ENCODE measurements at regions not wholly inside any gene's neighbourhood (a gene's known extent, or its start where the extent isn't known, plus 50 kb on each side); places are given as distances from the start of the nearest gene placed in this dataset.
"Not testable (repeated sequence)": the region's sequence is repeated elsewhere in the genome, so short reads cannot be mapped to it uniquely, and the experiment has no call there.

DNA sequence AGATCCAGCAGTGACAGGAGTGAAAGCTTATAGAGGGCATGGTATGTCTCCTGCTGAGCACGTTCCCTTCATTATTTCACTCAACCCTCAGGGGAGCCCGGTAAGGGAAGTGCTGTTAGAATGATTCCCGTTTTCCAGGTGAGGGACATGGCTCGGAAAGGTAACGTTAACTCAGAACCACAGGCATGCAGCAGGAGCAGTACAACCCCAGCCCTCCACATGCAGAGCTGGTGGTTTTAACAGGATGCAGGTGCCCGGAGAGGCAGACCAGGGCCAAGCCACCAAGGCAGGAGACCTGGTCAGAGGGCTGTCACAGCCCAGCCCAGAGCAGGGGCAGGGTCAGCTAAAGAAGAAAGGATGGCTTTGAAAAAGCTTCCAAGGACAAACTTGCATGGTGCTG lies 268.5 kb downstream of the SH3BP4 start:
- no peak overlapping the region for H3K4me3 Mint-ChIP-seq
- H3K36me3 Mint-ChIP-seq (ENCODE audit: low read depth) = peaks cover 2% of the 10 kb centered on the region
- peaks cover 64% of the 10 kb centered on the region for H3K27me3 Mint-ChIP-seq
- H3K27ac Mint-ChIP-seq = no peak overlapping the region
- ATAC-seq = no peak
- DNase-seq = no peak
- H3K4me1 Mint-ChIP-seq = no peaks in the 10 kb centered on the region
- no peaks in the 10 kb centered on the region for H3K9me3 ChIP-seq (ENCODE audit: control insufficient read depth, low read length, poor library complexity, severe bottlenecking)

DNA sequence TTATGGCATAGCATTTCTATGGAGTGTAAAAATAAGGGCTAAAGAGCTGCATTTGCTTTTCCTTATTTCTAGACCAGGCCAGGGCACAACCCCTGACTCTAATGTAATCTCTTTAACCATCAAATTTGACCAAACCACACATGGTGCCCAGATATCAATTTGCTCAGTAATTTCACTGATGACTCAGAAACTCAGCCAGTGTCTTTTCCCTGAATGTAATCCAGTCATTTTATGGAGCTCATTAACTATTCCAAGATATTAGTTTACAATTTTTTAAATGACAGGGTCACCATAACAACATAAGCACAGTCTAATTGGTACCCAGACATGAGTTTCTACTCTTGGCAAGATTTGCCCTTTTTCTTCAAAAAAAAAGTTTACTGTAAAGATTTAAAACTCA lies 270.8 kb upstream of the AGAP1 start:
- no peaks in the 10 kb centered on the region for H3K4me1 Mint-ChIP-seq
- no peak overlapping the region for H3K27ac Mint-ChIP-seq
- H3K4me3 Mint-ChIP-seq = no peak overlapping the region
- DNase-seq = no peak
- H3K36me3 Mint-ChIP-seq (ENCODE audit: low read depth) = no peaks in the 10 kb centered on the region
- no peak for ATAC-seq
- peaks cover 63% of the 10 kb centered on the region for H3K27me3 Mint-ChIP-seq
- H3K9me3 ChIP-seq (ENCODE audit: control insufficient read depth, low read length, poor library complexity, severe bottlenecking) = no peaks in the 10 kb centered on the region

GRCh38 chr2:235224410-235224809 lies 269.4 kb upstream of the AGAP1 start:
- no peak overlapping the region for H3K4me3 Mint-ChIP-seq
- no peaks in the 10 kb centered on the region for H3K36me3 Mint-ChIP-seq (ENCODE audit: low read depth)
- H3K27me3 Mint-ChIP-seq = peaks cover 60% of the 10 kb centered on the region
- ATAC-seq = no peak
- no peak overlapping the region for H3K27ac Mint-ChIP-seq
- DNase-seq = no peak
- no peaks in the 10 kb centered on the region for H3K9me3 ChIP-seq (ENCODE audit: control insufficient read depth, low read length, poor library complexity, severe bottlenecking)
- H3K4me1 Mint-ChIP-seq = no peaks in the 10 kb centered on the region

DNA sequence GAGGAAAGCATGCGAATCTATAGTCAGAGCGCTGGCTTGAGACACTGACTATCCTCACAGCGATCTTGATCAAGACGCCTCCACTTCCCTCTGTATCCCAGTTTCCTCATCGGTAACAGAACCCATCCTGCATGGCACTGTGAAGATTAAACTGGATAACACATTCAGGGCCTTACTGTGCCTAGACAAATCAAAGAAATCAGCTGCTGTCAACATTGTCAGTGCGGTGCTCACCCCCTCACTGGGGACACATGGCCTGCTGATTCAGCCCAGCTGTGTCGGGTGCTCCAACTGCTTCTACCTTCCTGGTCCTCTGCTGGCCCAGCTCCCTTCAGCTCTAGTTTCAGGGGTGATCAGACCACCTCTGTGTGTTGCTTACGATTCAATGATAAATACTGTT lies 268.6 kb upstream of the AGAP1 start:
- Mint-ChIP-seq H3K36me3 (ENCODE audit: low read depth) (no peaks in the 10 kb centered on the region), H3K27ac (no peak overlapping the region), H3K27me3 (peaks cover 60% of the 10 kb centered on the region), H3K4me1 (no peaks in the 10 kb centered on the region), H3K4me3 (no peak overlapping the region)
- DNase-seq (no peak), ATAC-seq (no peak)
- no peaks in the 10 kb centered on the region for H3K9me3 ChIP-seq (ENCODE audit: control insufficient read depth, low read length, poor library complexity, severe bottlenecking)

GRCh38 chr2:235227590-235227989 lies 266.3 kb upstream of the AGAP1 start:
- no peak overlapping the region for H3K4me3 Mint-ChIP-seq
- no peak for ATAC-seq
- no peak overlapping the region for H3K27ac Mint-ChIP-seq
- no peak for DNase-seq
- peaks cover 74% of the 10 kb centered on the region for H3K27me3 Mint-ChIP-seq
- H3K36me3 Mint-ChIP-seq (ENCODE audit: low read depth) = no peaks in the 10 kb centered on the region
- no peaks in the 10 kb centered on the region for H3K4me1 Mint-ChIP-seq
- H3K9me3 ChIP-seq (ENCODE audit: control insufficient read depth, low read length, poor library complexity, severe bottlenecking) = no peaks in the 10 kb centered on the region

- not testable (repeated sequence) for H3K9me3 ChIP-seq (ENCODE audit: control insufficient read depth, low read length, poor library complexity, severe bottlenecking); H3K36me3 Mint-ChIP-seq (ENCODE audit: low read depth); H3K27ac Mint-ChIP-seq; H3K4me3 Mint-ChIP-seq; H3K4me1 Mint-ChIP-seq; DNase-seq; ATAC-seq
- peaks cover 72% of the 10 kb centered on the region for H3K27me3 Mint-ChIP-seq
These were observed 265.4 kb upstream of the AGAP1 start for GRCh38 chr2:235228422-235228821.

DNA sequence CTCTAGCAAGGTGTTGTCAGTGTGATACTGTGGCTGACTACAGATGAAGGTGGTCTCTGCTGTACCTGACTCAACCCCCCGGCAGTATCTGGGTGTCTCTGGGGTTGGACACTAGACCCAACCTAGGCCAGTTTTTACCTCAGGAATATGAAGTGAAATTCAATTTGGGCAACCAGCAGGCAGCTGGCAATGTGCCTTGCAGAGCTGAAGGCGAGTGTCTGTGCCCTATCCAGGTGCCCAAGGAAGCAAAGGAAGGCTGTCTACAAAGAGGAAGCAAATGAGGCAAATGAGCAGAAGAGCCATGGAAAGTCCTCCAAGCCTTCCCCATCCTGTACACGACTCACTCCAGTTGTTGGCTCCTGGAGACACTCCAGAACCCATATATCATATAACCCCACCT lies 264.6 kb upstream of the AGAP1 start:
- H3K27ac Mint-ChIP-seq = no peak overlapping the region
- no peaks in the 10 kb centered on the region for H3K4me1 Mint-ChIP-seq
- peaks cover 69% of the 10 kb centered on the region for H3K27me3 Mint-ChIP-seq
- DNase-seq (no peak), ATAC-seq (no peak)
- no peaks in the 10 kb centered on the region for H3K36me3 Mint-ChIP-seq (ENCODE audit: low read depth)
- no peak overlapping the region for H3K4me3 Mint-ChIP-seq
- H3K9me3 ChIP-seq (ENCODE audit: control insufficient read depth, low read length, poor library complexity, severe bottlenecking) = no peaks in the 10 kb centered on the region

DNA sequence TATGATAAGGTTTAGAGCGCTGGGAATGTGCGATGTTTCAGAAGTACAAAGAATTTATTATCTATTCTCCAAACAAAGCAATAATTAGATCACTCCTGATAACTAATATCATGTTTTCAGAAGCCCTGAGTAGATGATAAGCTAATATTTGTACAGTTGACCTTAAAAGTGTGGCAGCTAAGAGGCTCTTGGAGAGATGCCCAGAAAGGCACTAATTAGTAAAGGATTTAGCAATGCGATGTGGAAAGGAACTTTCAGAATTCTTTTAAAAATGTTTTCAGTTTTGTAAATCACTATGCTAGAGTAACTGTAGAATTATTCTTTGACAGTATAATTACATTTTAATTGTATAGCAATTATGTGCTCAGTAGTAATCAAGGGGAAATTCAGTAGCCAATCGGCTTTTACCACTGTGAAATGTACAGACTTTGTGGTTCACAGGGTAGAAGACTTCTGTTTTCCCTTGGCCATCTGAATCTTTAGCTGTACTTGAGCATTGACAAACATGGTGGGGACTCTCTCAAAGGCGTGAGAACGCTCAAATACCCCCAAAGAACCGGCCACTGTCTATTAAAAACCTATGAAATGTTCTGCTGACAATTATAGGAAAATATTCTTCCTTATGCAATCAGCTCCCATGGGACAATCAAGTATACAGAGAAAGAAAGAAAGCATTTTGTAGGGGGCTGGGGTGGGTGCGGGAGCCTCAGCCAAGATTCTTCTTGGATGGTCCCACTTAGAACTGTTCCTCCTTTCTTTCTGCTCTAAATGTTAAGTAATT lies 262.8 kb upstream of the AGAP1 start:
- Mint-ChIP-seq H3K36me3 (ENCODE audit: low read depth) (no peaks in the 10 kb centered on the region), H3K27ac (no peak overlapping the region), H3K27me3 (peaks cover 59% of the 10 kb centered on the region), H3K4me1 (no peaks in the 10 kb centered on the region), H3K4me3 (no peak overlapping the region)
- H3K9me3 ChIP-seq (ENCODE audit: control insufficient read depth, low read length, poor library complexity, severe bottlenecking) = no peaks in the 10 kb centered on the region
- ATAC-seq (no peak), DNase-seq (no peak)

- ATAC-seq (no peak), DNase-seq (no peak)
- Mint-ChIP-seq H3K4me3 (no peak overlapping the region), H3K27me3 (peaks cover 54% of the 10 kb centered on the region), H3K4me1 (peaks cover 3% of the 10 kb centered on the region), H3K27ac (no peak overlapping the region), H3K36me3 (ENCODE audit: low read depth) (no peaks in the 10 kb centered on the region)
- no peaks in the 10 kb centered on the region for H3K9me3 ChIP-seq (ENCODE audit: control insufficient read depth, low read length, poor library complexity, severe bottlenecking)
These were observed 261.1 kb upstream of the AGAP1 start for GRCh38 chr2:235232449-235233433.

DNA sequence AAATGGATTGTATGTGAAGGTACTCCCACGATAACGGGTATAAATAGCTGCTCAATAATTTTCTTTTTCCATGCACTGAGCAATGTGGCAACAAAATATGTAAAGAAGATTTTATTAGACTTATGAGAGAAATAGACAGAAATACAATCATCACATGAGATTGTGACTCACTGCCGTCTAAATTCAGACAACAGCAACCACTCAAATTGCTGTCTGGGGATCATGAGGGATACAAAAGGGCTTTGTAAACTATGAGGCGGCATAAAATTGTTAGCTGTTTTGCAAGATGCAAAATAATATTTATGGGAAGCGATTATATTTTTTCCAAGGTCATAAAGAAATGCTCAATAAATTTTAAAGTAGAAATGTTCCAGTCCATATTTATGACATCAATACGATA lies 259.1 kb upstream of the AGAP1 start:
- Mint-ChIP-seq H3K27ac (no peak overlapping the region), H3K36me3 (ENCODE audit: low read depth) (no peaks in the 10 kb centered on the region), H3K4me1 (peaks cover 3% of the 10 kb centered on the region), H3K27me3 (peaks cover 39% of the 10 kb centered on the region), H3K4me3 (no peak overlapping the region)
- no peak for DNase-seq
- no peaks in the 10 kb centered on the region for H3K9me3 ChIP-seq (ENCODE audit: control insufficient read depth, low read length, poor library complexity, severe bottlenecking)
- no peak for ATAC-seq

DNA sequence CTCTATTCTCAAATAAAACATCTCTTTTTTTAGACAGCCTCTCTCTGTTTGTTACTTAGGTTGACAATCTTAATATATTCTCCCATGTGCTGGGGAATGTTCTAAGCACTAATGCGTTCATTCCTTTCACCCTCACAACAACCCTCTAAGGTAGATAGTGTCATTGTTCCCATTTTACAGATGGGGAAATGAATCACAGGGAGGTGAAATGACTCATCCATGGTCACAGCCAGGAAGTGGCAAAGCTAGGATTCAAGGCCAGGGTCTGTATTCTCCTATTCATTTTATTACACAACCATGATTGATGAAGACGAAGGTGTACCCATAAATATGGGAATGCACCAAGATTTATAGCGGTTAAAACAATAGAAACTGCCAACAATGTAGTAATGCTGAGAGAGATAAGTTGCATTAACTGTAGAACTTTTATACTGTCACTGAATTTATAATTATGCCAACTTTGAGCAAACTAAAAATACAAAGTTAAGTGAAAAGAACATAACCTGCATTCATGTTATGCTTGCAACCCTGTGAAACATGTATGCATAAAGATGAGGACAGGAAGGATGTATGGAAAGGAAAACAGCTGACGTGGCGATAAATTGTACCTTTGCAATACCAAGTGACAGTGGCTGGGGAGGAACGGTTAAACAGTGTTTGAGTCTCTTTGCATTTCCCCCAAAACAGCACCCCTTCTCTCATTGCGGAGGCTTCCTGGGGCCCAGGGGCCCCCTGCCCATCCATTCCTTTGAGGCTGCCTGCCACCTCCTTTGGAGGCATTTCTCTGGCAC lies 257.7 kb upstream of the AGAP1 start:
- Mint-ChIP-seq H3K4me3 (no peak overlapping the region), H3K4me1 (peaks cover 3% of the 10 kb centered on the region), H3K27ac (no peak overlapping the region), H3K27me3 (peaks cover 31% of the 10 kb centered on the region), H3K36me3 (ENCODE audit: low read depth) (no peaks in the 10 kb centered on the region)
- H3K9me3 ChIP-seq (ENCODE audit: control insufficient read depth, low read length, poor library complexity, severe bottlenecking) = no peaks in the 10 kb centered on the region
- ATAC-seq (no peak), DNase-seq (no peak)

GRCh38 chr2:235238537-235238936 lies 255.3 kb upstream of the AGAP1 start:
- ATAC-seq (no peak), DNase-seq (no peak)
- H3K36me3 Mint-ChIP-seq (ENCODE audit: low read depth) = peaks cover 2% of the 10 kb centered on the region
- no peak overlapping the region for H3K27ac Mint-ChIP-seq
- peaks cover 34% of the 10 kb centered on the region for H3K27me3 Mint-ChIP-seq
- H3K4me3 Mint-ChIP-seq = no peak overlapping the region
- peaks cover 3% of the 10 kb centered on the region for H3K4me1 Mint-ChIP-seq
- H3K9me3 ChIP-seq (ENCODE audit: control insufficient read depth, low read length, poor library complexity, severe bottlenecking) = no peaks in the 10 kb centered on the region

- Mint-ChIP-seq H3K36me3 (ENCODE audit: low read depth) (peaks cover 2% of the 10 kb centered on the region), H3K4me1 (peaks cover 3% of the 10 kb centered on the region), H3K4me3 (no peak overlapping the region), H3K27ac (no peak overlapping the region), H3K27me3 (peaks cover 45% of the 10 kb centered on the region)
- ATAC-seq (no peak), DNase-seq (no peak)
- no peaks in the 10 kb centered on the region for H3K9me3 ChIP-seq (ENCODE audit: control insufficient read depth, low read length, poor library complexity, severe bottlenecking)
These were observed 253.3 kb upstream of the AGAP1 start for GRCh38 chr2:235240574-235240973.
